ENCODE measurements at regions not wholly inside any gene's neighbourhood (a gene's known extent, or its start where the extent isn't known, plus 50 kb on each side); places are given as distances from the start of the nearest gene placed in this dataset.

DNA sequence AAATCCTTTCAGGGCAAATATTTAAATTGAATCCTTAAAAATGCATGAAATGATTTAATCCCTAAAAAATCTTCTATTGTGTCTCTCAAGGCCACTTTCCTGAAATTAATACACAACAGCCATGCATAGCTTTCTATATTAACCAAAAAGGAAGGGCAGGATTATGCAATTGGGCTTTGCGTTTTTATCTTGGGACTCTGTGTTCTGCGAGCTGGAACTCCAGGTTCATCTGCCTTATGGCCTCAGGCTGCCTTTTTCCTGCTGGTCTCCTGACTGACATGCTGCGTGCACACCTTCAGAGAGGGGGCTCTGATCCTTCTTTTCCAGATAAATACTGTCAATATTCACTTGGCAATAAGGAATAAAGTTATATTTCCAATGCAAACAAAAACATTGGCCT is 141.7 kb upstream of the GRIA4 start:
- DNase-seq (ENCODE audit: extremely low read depth, low read depth) = no peak
- TF ChIP-seq, protein P1, sequence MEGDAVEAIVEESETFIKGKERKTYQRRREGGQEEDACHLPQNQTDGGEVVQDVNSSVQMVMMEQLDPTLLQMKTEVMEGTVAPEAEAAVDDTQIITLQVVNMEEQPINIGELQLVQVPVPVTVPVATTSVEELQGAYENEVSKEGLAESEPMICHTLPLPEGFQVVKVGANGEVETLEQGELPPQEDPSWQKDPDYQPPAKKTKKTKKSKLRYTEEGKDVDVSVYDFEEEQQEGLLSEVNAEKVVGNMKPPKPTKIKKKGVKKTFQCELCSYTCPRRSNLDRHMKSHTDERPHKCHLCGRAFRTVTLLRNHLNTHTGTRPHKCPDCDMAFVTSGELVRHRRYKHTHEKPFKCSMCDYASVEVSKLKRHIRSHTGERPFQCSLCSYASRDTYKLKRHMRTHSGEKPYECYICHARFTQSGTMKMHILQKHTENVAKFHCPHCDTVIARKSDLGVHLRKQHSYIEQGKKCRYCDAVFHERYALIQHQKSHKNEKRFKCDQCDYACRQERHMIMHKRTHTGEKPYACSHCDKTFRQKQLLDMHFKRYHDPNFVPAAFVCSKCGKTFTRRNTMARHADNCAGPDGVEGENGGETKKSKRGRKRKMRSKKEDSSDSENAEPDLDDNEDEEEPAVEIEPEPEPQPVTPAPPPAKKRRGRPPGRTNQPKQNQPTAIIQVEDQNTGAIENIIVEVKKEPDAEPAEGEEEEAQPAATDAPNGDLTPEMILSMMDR (IDR thresholded peaks at IDR 0.05; ENCODE audit: low read depth, low read length, missing control alignments) = no peak
- H3K4me3 ChIP-seq (replicated peaks; ENCODE audit: low read depth, low read length) = no peak overlapping the region

DNA sequence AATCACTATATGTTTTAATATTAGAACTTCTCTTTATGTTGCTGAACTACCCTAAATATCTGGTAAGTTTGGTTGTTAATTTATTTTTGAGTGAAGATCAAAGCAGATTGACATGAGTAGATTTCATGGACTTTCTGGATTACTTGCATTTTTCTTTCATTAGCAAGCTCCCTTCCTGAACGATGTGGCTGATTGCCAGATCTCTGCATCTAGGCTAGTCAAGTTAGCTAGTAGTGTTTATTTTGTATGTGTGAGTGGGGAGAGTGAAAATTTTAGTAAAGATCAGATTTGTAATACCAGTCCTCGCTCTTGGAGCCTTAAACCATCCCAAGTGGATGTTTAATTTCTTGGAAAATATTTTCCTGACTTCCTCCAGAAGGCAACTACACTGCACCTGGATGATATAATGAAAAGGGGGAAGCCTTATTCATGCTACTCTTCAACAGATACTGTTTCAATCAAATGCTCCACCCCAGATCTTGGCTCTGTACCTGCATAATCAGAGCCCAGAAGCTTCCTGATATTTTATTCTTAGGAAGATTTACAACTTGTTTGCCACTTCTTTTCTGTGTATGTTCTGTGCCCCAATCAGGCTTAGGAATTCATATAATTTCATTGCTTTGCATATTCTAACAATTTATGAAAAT is 143.2 kb upstream of the GRIA4 start:
- peak; percentile 12 for DNase-seq (ENCODE audit: extremely low read depth, low read depth)
- no peak overlapping the region for H3K4me3 ChIP-seq (replicated peaks; ENCODE audit: low read depth, low read length)
- TF ChIP-seq, protein P1 (IDR thresholded peaks at IDR 0.05; ENCODE audit: low read depth, low read length, missing control alignments) = no peak

- no peak overlapping the region for H3K4me3 ChIP-seq (replicated peaks; ENCODE audit: low read depth, low read length)
- no peak for DNase-seq (ENCODE audit: extremely low read depth, low read depth)
- TF ChIP-seq, protein P1 (IDR thresholded peaks at IDR 0.05; ENCODE audit: low read depth, low read length, missing control alignments) = no peak
Measured at GRCh38 chr11:105458071-105458470, 151.8 kb upstream of the GRIA4 start.

GRCh38 chr11:105456950-105457349 is 152.9 kb upstream of the GRIA4 start:
- DNase-seq (ENCODE audit: extremely low read depth, low read depth) = no peak
- TF ChIP-seq, protein P1 (IDR thresholded peaks at IDR 0.05; ENCODE audit: low read depth, low read length, missing control alignments) = peak; percentile 28

GRCh38 chr11:105449100-105449734 is 160.7 kb upstream of the GRIA4 start:
- DNase-seq (ENCODE audit: extremely low read depth, low read depth) = no peak
- H3K4me3 ChIP-seq (replicated peaks; ENCODE audit: low read depth, low read length) = no peak overlapping the region
- TF ChIP-seq, protein P1 (IDR thresholded peaks at IDR 0.05; ENCODE audit: low read depth, low read length, missing control alignments) = no peak

More at GRCh38 chr11:105456950-105457349, 152.9 kb upstream of the GRIA4 start:
- no peak overlapping the region for H3K4me3 ChIP-seq (replicated peaks; ENCODE audit: low read depth, low read length)

- TF ChIP-seq, protein P1 (IDR thresholded peaks at IDR 0.05; ENCODE audit: low read depth, low read length, missing control alignments) = no peak
- no peak overlapping the region for H3K4me3 ChIP-seq (replicated peaks; ENCODE audit: low read depth, low read length)
- no peak for DNase-seq (ENCODE audit: extremely low read depth, low read depth)
Measured at GRCh38 chr11:105448703-105449079, 161.2 kb upstream of the GRIA4 start.

All from HFF-Myc (cell line).